Mesothelial cell of epicardium (in vitro differentiated cells): ENCODE measurements at regions not wholly inside any gene's neighbourhood (a gene's known extent, or its start where the extent isn't known, plus 50 kb on each side); places are given as distances from the start of the nearest gene placed in this dataset.

ENCODE experiments used
- DNase-seq, 2 experiments: peaks; one replicate each; pipeline ENCODE4 v3.0.0; 2021; ENCODE audit warnings: low spot score in 2 of 2; ENCODE audit not compliant: unreplicated experiment in 2 of 2
- H3K27ac Mint-ChIP-seq: 2 replicates; pipeline ENCODE4 v1.8.0; 2021; ENCODE audit warnings: mixed read lengths
- H3K27me3 Mint-ChIP-seq: 2 replicates; pipeline ENCODE4 v1.8.0; 2021; ENCODE audit warnings: low read depth, mixed read lengths
- H3K36me3 Mint-ChIP-seq: 2 replicates; pipeline ENCODE4 v1.8.0; 2021; ENCODE audit warnings: mixed read lengths
- H3K4me1 Mint-ChIP-seq: 2 replicates; pipeline ENCODE4 v1.8.0; 2021; ENCODE audit warnings: mixed read lengths
- H3K4me3 Mint-ChIP-seq: 2 replicates; pipeline ENCODE4 v1.8.0; 2021; ENCODE audit warnings: mild to moderate bottlenecking, moderate library complexity, mixed read lengths
- H3K9me3 Mint-ChIP-seq: 2 replicates; pipeline ENCODE4 v1.8.0; 2021; ENCODE audit warnings: mixed read lengths
- TF ChIP-seq, protein P1 (sequence below): fragments of 200-600 bp; sonication (generic); IDR thresholded peaks from one replicate; pipeline ENCODE4 v1.5.0; 2021; ENCODE audit warnings: antibody characterized with exemption; ENCODE audit not compliant: unreplicated experiment

DNA sequence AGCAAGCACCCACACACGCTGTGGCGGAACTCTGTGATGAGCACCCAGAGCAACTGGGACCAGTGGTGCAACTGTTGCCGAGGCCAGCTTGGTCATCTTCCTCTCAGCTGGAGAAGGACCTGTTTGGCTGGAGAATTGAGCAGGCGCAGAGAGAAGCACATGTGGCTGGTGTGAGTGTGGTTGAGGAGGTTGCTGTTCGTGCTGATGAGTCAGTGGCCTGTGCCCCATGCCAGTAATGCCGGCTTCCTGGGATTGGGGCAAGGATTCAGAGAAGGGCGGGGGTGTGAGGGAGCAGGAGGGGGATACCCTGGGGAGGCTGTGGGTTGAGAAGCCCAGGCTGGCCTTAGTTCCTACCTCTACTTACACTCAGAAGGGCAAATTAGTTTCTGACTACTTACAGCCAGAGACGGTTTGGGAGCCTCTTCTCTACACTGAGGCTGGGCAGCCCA lies 57.5 kb upstream of the EPS8L3 start:
- Mint-ChIP-seq H3K27me3 (no peaks in the 10 kb centered on the region), H3K4me3 (no peak overlapping the region), H3K36me3 (peaks cover 3% of the 10 kb centered on the region), H3K9me3 (no peaks in the 10 kb centered on the region), H3K4me1 (peaks cover 3% of the 10 kb centered on the region), H3K27ac (no peak overlapping the region)
- TF ChIP-seq, protein P1, sequence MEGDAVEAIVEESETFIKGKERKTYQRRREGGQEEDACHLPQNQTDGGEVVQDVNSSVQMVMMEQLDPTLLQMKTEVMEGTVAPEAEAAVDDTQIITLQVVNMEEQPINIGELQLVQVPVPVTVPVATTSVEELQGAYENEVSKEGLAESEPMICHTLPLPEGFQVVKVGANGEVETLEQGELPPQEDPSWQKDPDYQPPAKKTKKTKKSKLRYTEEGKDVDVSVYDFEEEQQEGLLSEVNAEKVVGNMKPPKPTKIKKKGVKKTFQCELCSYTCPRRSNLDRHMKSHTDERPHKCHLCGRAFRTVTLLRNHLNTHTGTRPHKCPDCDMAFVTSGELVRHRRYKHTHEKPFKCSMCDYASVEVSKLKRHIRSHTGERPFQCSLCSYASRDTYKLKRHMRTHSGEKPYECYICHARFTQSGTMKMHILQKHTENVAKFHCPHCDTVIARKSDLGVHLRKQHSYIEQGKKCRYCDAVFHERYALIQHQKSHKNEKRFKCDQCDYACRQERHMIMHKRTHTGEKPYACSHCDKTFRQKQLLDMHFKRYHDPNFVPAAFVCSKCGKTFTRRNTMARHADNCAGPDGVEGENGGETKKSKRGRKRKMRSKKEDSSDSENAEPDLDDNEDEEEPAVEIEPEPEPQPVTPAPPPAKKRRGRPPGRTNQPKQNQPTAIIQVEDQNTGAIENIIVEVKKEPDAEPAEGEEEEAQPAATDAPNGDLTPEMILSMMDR = no peak
- no peak for DNase-seq

DNA sequence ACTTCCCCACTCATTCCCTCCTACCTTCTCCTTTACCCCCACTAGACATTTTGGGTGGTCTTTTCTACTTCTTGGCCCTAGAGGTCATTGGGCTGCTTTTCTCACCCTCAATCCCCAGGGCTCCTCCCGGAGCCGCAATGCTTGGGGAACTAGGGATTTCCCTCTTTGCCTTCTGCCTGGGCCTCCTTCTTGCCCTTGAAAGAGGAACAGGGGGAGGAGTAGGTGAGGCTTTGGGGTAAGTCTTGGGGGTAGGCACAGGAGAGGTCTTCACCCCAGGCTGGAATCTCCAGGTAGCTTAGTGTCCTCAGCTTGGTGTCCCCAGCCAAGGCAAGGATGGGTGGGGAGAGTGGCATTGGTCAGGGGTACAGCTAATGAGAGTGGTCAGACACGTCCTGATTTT lies 56.2 kb upstream of the EPS8L3 start:
- Mint-ChIP-seq H3K9me3 (peaks cover 5% of the 10 kb centered on the region), H3K4me1 (peaks cover 3% of the 10 kb centered on the region), H3K27ac (no peak overlapping the region), H3K4me3 (no peak overlapping the region), H3K27me3 (no peaks in the 10 kb centered on the region), H3K36me3 (peaks cover 5% of the 10 kb centered on the region)
- no peak for DNase-seq
- TF ChIP-seq, protein P1 = no peak

DNA sequence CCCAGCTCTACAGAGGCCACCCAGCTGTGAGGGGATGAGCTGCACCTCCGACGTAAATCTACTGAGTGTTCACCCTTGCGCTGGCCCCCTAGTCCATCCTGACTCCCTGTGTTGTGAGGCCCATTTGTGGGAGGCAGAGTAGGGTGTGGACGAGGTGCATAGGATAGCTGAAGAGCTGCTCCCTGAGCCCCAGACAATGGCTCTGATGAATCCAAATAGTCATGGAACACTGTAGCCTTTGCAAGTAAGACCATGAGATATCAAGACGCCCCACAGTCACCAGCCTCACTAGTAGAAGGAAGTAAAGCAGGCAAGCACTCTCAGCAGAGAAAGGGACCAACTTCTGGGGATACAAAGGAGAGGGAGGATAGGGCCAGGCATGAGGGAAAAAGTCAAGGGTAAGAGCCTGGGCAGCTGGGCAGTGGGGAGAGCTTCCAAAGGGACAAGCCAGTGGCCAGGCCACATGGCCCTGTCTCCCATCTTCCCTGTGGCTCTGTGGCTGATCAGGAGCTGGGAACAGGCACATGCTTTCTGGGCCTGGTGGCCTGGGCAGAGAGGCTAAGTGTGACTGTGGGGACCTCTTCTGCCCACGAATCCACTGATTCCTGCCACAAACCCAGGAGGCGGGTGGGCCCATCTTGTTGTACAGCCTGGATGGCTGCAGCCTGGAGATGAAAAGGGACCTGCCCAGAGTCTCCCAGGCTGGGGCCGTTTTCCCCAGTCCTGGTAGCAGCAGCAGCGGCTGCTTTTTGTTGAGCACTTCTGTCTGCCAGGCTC lies 55.5 kb upstream of the EPS8L3 start:
- TF ChIP-seq, protein P1 = no peak
- H3K4me3 Mint-ChIP-seq = no peak overlapping the region
- H3K36me3 Mint-ChIP-seq = peaks cover 5% of the 10 kb centered on the region
- H3K9me3 Mint-ChIP-seq = peaks cover 5% of the 10 kb centered on the region
- H3K27me3 Mint-ChIP-seq = no peaks in the 10 kb centered on the region
- peaks cover 6% of the 10 kb centered on the region for H3K4me1 Mint-ChIP-seq
- no peak overlapping the region for H3K27ac Mint-ChIP-seq
- no peak for DNase-seq

DNA sequence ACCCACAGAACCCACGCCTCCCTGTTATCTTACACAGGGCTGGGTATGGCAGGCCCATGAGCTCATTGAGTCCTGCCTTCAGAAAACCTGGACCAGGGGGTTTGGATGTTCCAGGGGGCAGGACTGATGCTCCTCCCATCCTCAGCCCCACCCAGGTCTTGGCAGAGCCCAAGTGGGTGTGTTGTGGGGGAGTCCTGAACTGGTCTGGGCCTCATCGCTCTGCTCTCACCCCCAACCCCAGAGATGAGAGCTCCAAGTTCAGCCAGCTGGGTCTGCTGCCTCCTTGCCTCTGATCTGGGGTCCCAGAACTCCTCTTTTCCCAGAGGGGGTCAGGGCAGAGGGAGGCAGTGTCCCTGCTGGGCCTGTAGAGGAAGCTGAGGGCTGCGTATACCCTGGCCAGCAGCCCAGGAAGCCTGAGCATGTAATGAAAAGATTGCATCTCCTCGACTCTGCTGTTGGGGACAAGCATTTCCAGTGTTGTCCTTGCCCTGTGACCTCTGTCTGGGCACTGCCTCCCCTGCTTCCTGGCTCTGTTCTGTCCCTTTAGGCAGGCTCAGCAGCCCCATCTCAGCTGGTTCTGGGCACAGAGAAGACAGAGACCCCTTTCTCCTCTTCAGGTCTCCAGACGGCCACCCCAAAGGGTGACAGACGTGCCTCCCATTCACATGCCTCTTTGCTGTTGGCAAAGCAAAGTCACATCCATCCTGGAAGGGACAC lies 54.7 kb upstream of the EPS8L3 start:
- peaks cover 5% of the 10 kb centered on the region for H3K36me3 Mint-ChIP-seq
- H3K27ac Mint-ChIP-seq = no peak overlapping the region
- TF ChIP-seq, protein P1 = no peak
- H3K4me3 Mint-ChIP-seq = no peak overlapping the region
- peaks cover 5% of the 10 kb centered on the region for H3K9me3 Mint-ChIP-seq
- DNase-seq = no peak
- no peaks in the 10 kb centered on the region for H3K27me3 Mint-ChIP-seq
- H3K4me1 Mint-ChIP-seq = peaks cover 7% of the 10 kb centered on the region

DNA sequence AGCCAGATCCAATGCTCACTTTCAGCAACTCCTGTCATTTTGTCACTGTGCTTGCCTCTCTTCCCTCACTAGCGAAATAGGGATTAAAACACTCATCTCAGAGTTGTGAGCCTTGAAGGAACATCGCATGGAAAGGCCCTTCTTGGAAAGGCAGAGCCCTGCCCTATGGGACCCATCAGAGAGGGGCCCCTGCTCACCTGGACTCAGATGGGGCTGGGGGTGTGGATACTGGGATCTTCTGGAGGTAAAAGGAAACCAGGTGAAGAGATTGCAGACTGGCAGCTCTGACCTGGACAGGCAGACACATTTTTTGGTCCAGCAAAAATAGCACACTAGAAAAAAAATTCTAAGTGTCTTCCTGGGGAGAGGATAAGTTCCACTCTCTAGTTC lies 54.2 kb upstream of the EPS8L3 start:
- peaks cover 5% of the 10 kb centered on the region for H3K9me3 Mint-ChIP-seq
- peaks cover 5% of the 10 kb centered on the region for H3K36me3 Mint-ChIP-seq
- H3K27me3 Mint-ChIP-seq = no peaks in the 10 kb centered on the region
- TF ChIP-seq, protein P1 = no peak
- H3K4me3 Mint-ChIP-seq = no peak overlapping the region
- no peak overlapping the region for H3K27ac Mint-ChIP-seq
- peaks cover 7% of the 10 kb centered on the region for H3K4me1 Mint-ChIP-seq
- DNase-seq = no peak
